ELF-1 (cell line): ENCODE measurements at regions not wholly inside any gene's neighbourhood (a gene's known extent, or its start where the extent isn't known, plus 50 kb on each side); places are given as distances from the start of the nearest gene placed in this dataset.
A peak's percentile ranks its signal among the peaks of the same experiment; 100 is the strongest.

ENCODE experiments used
- DNase-seq: peaks from one replicate; pipeline ENCODE4 v3.0.0-alpha.2; 2016; ENCODE audit warnings: low read depth, low spot score

- DNase-seq, result no peak
Observed at GRCh38 chr21:38112219-38112789, 144.5 kb upstream of the KCNJ15 start.

GRCh38 chr21:38114717-38115333, 142.0 kb upstream of the KCNJ15 start:
- DNase-seq, result no peak

DNA sequence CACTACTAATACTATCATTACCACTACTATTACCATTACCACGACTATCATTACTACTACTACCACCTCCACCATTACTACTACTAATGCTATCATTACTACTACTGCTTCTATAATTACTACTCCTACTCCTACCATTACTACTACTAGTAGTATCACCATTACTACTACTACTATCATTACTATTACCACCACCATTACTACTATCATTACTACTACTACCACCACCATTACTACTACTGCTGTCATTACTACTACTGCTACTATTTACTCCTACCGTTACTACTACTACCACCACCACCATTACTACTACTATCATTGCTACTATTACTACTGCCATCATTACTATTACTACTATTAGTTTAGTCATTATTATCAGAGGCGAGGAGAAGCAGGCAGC, 140.9 kb upstream of the KCNJ15 start:
- no peak for DNase-seq

GRCh38 chr21:38119793-38120192, 137.0 kb upstream of the KCNJ15 start:
- no peak for DNase-seq

GRCh38 chr21:38120679-38120983, 136.2 kb upstream of the KCNJ15 start:
- DNase-seq, result peak; percentile 36

DNA sequence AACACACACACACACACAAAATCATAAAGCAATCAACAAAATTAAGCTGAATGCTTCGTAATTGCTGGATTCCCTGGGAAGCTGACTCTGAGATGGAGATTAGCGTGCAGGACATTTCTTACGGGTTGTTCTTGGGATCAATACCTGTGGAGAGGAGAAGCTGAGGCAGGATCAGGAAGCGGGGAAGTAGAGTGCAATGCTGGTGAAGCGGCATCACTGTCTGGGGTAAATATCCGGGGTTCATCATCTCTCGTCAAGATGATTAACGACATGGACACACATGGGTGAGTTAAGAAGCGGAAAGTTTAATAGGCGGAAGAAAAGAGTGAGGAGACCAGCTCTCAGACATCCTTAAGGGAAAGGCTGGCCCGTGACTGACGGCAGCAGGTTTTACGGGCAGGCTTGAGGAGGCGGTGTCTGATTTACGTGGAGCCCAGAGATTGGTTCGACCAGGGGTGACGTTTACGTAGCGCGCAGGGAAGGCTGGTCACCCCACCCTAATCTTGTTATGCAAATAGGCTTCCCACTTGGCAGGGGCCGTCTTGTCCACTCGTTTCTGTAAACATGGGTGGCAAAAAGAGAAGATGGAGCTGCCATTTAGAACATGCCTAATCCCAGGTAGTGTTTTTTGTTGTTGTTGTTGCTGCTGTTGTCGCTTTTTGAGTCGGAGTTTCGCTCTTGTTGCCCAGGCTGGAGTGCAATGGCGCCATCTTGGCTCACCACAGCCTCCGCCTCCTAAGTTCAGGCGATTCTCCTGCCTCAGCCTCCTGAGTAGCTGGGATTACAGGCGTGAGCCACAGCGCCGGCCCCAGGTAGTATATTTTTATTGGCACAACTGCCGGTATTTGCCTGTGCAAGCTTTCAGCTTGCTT, 135.6 kb upstream of the KCNJ15 start:
- DNase-seq, result peak; percentile 98

DNA sequence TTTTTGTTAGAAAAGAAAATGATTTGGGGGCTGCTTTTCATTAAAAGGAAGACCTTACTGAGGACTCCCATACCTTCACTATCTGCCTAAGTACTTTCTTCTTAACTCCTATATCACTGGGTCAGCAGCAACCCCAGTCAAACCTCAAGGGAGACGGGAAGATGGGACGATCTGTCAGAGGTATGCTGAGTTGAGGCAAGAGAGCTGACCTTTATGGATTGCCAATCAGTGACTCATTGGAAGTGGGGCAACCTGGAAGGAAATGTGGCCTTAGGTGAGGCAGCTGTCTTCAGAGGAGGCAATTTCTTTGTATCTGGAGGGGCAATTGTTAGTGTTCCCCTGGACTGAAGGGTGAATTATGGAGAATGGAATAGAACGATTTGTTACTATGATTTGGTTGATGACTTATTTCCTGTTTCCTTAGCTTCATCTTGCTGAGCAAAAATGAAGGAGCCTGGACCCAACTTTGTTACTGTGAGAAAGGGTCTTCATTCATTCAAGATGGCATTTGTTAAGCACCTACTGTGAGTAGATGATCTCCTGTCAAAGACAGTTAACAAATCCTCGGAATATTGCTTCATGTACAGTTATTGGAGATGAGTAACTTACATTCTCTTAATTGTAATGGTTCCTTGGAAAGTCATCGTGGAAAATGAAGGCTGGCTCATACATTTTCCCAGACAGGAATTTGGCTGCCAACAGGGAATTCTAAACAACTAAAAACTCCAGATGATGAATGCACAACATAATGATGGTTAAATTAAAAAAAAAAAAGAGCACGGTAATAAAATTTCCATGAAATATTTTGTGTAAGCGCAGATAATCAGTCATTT, 134.7 kb upstream of the KCNJ15 start:
- peak; percentile 35 for DNase-seq

- no peak for DNase-seq
Observed at GRCh38 chr21:38123626-38124025, 133.2 kb upstream of the KCNJ15 start.

GRCh38 chr21:38126666-38127303, 130.0 kb upstream of the KCNJ15 start:
- peak; percentile 79 for DNase-seq

- no peak for DNase-seq
Observed at GRCh38 chr21:38129711-38130110, 127.1 kb upstream of the KCNJ15 start.

GRCh38 chr21:38133240-38133639, 123.6 kb upstream of the KCNJ15 start:
- DNase-seq, result no peak

DNA sequence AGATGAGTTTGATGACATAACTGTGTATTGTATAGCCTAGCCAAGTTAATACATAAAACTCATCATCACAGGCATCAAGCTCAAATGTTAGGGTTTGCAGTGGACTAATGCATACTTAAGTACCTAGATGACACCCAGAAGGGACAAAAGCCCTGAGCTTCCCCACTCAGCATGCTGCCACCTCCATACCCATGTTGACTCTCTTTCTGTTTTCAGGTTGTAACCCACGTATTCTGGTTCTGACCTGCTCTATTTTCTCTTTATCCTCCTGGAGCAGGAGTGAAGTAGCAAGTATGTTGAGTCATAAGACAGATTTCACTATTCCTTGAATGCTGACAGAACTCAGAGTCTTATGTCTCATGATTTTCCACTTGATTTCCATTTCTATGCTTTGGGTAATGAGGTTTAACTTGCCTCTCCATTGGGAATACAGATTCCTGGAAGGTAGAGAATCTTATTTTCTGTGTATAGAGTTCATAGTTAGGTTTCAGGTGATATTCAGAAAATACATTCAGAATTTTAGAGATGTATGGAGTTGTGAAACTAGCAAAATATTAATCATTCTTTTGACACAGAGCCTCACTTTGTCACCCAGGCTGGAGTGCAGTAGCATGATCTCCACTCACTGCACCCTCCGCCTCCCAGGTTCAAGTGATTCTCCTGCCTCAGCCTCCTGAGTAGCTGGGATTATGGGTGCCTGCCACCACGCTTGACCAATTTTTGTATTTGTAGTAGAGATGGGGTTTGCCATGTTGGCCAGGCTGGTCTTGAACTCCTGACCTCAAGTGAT, 122.5 kb upstream of the KCNJ15 start:
- DNase-seq, result no peak

DNA sequence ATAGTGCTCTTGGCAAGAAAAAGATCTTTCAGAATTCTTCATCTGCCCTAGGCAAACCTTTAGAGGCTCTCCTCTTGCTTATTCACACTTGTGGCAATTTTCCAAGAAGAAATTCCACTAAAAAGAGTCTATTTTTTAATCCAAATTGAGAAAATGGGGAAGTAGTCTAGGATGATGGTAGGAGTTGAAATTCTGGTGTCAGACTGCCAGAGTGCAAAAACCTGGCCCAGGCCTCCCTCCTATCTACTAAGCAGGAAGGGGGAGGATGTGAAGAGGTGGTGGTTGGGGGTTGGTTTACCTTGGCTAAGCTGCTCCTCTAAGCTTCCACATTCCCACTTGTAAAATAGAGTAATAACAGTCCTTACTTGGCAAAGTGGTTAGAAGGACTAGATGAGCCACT, 120.6 kb upstream of the KCNJ15 start:
- DNase-seq, result no peak

GRCh38 chr21:38139380-38140168, 117.2 kb upstream of the KCNJ15 start:
- DNase-seq, result no peak

DNA sequence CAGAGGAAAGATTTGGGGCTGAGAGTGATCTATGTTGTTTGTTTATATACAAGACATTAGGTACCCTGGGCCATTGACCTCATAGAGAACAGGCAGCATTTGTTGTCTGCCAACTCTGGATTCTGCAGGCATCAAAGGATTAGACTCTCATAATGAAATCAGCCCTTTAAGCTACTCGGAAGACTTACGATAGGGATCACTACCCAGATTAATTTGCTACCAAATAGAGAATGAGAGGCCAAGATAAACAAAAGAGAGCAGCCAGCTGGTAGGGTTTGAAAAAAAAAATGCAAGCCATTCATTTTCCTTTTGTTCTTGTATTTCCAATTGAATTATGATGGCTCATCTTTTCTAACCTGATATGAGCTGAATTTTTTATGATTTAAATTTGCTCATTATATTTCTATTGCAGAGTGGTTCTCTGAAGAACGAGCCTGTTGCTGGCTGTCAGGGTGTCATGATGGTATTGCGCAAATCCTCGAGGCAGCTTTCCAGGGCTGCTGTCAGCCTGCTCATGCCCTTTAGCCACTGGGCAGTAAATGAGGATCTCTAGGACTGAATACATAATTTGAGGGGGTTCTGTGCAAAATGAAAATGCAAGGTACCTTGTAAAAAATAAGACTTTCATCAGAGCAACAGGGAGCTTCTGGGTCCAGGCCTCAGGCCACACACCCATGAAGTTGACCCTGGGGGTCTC, 116.4 kb upstream of the KCNJ15 start:
- no peak for DNase-seq

GRCh38 chr21:38142224-38142623, 114.6 kb upstream of the KCNJ15 start:
- no peak for DNase-seq

GRCh38 chr21:38144193-38144592, 112.6 kb upstream of the KCNJ15 start:
- no peak for DNase-seq

GRCh38 chr21:38145104-38145503, 111.7 kb upstream of the KCNJ15 start:
- no peak for DNase-seq

DNA sequence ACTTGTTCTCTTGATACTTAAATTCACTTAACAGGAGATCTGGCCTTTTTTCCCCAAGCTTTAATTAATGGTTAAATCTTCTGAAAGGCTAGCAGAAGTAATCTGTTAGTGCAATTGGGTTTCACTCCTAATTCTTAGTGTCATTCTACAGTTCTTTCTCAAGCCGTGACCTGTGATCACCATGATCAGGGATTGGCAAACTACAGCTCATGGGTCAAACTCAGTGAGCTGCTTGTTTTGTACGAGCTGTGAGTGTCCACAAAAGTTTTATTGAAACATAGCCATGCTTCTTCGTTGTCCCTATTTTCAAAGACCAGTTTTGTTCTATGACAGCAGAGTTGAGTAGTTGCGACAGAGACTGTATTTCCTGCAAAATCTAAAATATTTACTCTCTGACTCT, 109.4 kb upstream of the KCNJ15 start:
- DNase-seq, result no peak
